ENCODE measurements at regions not wholly inside any gene's neighbourhood (a gene's known extent, or its start where the extent isn't known, plus 50 kb on each side); places are given as distances from the start of the nearest gene placed in this dataset.

- CTCF ChIA-PET: interaction anchor here (1.6 kb wide), 1 partner anchor 8 kb away, joined by 4 read pairs; no protein-coding TSS in a partner anchor
- no peak for TF ChIP-seq CTCF (IDR thresholded peaks at IDR 0.05; ENCODE audit: insufficient read depth, low read length, missing control alignments)
- POLR2A ChIA-PET: no interaction called here
- H3K4me3 ChIP-seq (ENCODE audit: low read depth, low read length): no peak overlapping the region
- no peak for DNase-seq (ENCODE audit: low read depth, low spot score)
Measured at GRCh38 chr7:17460001-17460400, 161.5 kb downstream of the AHR start.

- CTCF ChIA-PET: interaction anchor here (1.6 kb wide), 1 partner anchor 9 kb away, joined by 4 read pairs; no protein-coding TSS in a partner anchor
- no peak overlapping the region for H3K4me3 ChIP-seq (ENCODE audit: low read depth, low read length)
- POLR2A ChIA-PET: no interaction called here
- no peak for TF ChIP-seq CTCF (IDR thresholded peaks at IDR 0.05; ENCODE audit: insufficient read depth, low read length, missing control alignments)
- no peak for DNase-seq (ENCODE audit: low read depth, low spot score)
Measured at GRCh38 chr7:17460665-17461064, 162.2 kb downstream of the AHR start.

DNA sequence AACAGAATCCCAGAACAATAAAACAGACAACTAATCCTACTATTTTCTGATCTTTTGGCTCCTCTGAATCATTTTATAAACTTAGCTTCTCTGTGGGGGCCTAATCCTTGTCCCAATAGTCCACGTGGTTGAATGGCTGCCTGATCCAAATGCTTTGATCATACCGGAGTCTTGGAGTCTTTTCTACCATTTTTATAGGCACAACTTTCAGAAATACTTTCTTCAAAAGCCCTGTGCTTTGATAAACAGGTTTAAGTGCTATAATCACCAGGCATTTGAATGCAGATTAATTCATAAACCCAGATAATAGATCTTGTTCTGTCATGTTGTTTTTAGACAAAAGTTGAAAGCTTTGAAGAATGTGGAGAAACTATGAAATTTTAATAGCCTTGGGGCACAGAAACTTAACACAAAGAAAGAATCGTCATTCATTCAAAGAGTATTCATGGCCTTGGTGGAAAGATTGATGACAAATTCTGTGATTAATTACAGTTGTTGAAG lies 163.7 kb downstream of the AHR start:
- no peak for DNase-seq (ENCODE audit: low read depth, low spot score)
- H3K4me3 ChIP-seq (ENCODE audit: low read depth, low read length): no peak overlapping the region
- no peak for TF ChIP-seq CTCF (IDR thresholded peaks at IDR 0.05; ENCODE audit: insufficient read depth, low read length, missing control alignments)
- ChIA-PET POLR2A (no interaction called here), CTCF (no interaction called here)

GRCh38 chr7:17463511-17464085 lies 165.1 kb downstream of the AHR start:
- ChIA-PET CTCF (interaction anchor here (1.2 kb wide), 1 partner anchor 10 kb away, joined by 4 read pairs; no protein-coding TSS in a partner anchor), POLR2A (interaction anchor here (0.6 kb wide), 1 partner anchor 476 kb away, joined by 4 read pairs; no protein-coding TSS in a partner anchor)
- no peak for TF ChIP-seq CTCF (IDR thresholded peaks at IDR 0.05; ENCODE audit: insufficient read depth, low read length, missing control alignments)
- H3K4me3 ChIP-seq (ENCODE audit: low read depth, low read length): no peak overlapping the region
- DNase-seq (ENCODE audit: low read depth, low spot score): no peak

DNA sequence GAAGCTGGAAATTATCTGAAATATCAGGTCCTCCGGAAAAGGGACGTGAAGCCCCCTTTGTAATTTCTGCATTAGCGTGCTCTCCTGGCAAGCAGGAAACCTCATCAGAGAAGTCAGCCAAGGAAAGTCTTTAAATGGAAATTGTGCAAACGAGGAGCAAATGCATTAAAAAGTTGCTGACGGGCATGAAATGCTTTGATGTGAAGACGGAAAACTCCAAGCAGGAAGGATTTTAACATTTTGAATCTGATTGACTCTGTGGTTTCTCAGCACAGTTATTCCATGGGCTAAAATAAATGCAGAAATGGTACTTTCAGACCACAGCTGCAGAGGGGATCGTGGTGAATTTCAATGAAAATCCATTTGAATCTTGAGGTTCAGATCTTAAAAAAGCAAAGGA lies 167.8 kb downstream of the AHR start:
- ChIA-PET CTCF (interaction anchor here (1.4 kb wide), 1 partner anchor 540 kb away, joined by 3 read pairs; no protein-coding TSS in a partner anchor), POLR2A (no interaction called here)
- H3K4me3 ChIP-seq (ENCODE audit: low read depth, low read length): no peak overlapping the region
- TF ChIP-seq CTCF (IDR thresholded peaks at IDR 0.05; ENCODE audit: insufficient read depth, low read length, missing control alignments): no peak
- no peak for DNase-seq (ENCODE audit: low read depth, low spot score)

- ChIA-PET POLR2A (no interaction called here), CTCF (no interaction called here)
- no peak overlapping the region for H3K4me3 ChIP-seq (ENCODE audit: low read depth, low read length)
- TF ChIP-seq CTCF (IDR thresholded peaks at IDR 0.05; ENCODE audit: insufficient read depth, low read length, missing control alignments): no peak
- no peak for DNase-seq (ENCODE audit: low read depth, low spot score)
Measured at GRCh38 chr7:17467386-17467945, 169.0 kb downstream of the AHR start.

All from AG04449 (cell line).